H9 (cell line): ENCODE measurements at regions not wholly inside any gene's neighbourhood (a gene's known extent, or its start where the extent isn't known, plus 50 kb on each side); places are given as distances from the start of the nearest gene placed in this dataset.

Experiments used
- DNase-seq: peaks from one replicate; pipeline ENCODE4 v3.0.0-alpha.2; 2017
- H2AFZ ChIP-seq: one replicate; pipeline ENCODE4 v1.6.1; 2013; ENCODE audit warnings: mild to moderate bottlenecking, low read length, control low read depth, moderate library complexity
- H2AK5ac ChIP-seq: 2 replicates; pipeline ENCODE4 v1.6.1; 2013; ENCODE audit warnings: low read length, control low read depth, mixed read lengths; ENCODE audit not compliant: insufficient read length
- H2BK120ac ChIP-seq: one replicate; pipeline ENCODE4 v1.6.1; 2013; ENCODE audit warnings: low read depth, mild to moderate bottlenecking, low read length, control low read depth, inconsistent platforms; ENCODE audit not compliant: poor library complexity, severe bottlenecking
- H2BK12ac ChIP-seq: 2 replicates; pipeline ENCODE4 v1.6.1; 2013; ENCODE audit warnings: low read length, control low read depth, mixed read lengths, low read depth; ENCODE audit not compliant: insufficient read length
- H2BK15ac ChIP-seq: 2 replicates; pipeline ENCODE4 v1.6.1; 2013; ENCODE audit warnings: low read depth, low read length, control low read depth
- H2BK20ac ChIP-seq: one replicate; pipeline ENCODE4 v1.6.1; 2013; ENCODE audit warnings: low read depth, mild to moderate bottlenecking, low read length, control low read depth, inconsistent platforms; ENCODE audit not compliant: poor library complexity, severe bottlenecking
- H2BK5ac ChIP-seq: 2 replicates; pipeline ENCODE4 v1.6.1; 2013; ENCODE audit warnings: low read length, control low read depth, mixed read lengths; ENCODE audit not compliant: insufficient read length
- H3K14ac ChIP-seq: 2 replicates; pipeline ENCODE4 v1.6.1; 2013; ENCODE audit warnings: low read length, control low read depth; ENCODE audit not compliant: insufficient read depth
- H3K18ac ChIP-seq: 2 replicates; pipeline ENCODE4 v1.6.1; 2013; ENCODE audit warnings: low read depth, mild to moderate bottlenecking, mixed read lengths, low read length, control low read depth; ENCODE audit not compliant: insufficient read length
- H3K23ac ChIP-seq: 2 replicates; pipeline ENCODE4 v1.6.1; 2013; ENCODE audit warnings: low read length, control low read depth, mixed read lengths, low read depth; ENCODE audit not compliant: insufficient read length
- H3K23me2 ChIP-seq: 2 replicates; pipeline ENCODE4 v1.6.1; 2013; ENCODE audit warnings: low read depth, mild to moderate bottlenecking, mixed read lengths, low read length, control low read depth; ENCODE audit not compliant: insufficient read length, poor library complexity, severe bottlenecking
- H3K27ac ChIP-seq: 2 replicates; pipeline ENCODE4 v1.5.1; 2013; ENCODE audit warnings: low read length, control low read depth, mixed read lengths, low read depth; ENCODE audit not compliant: insufficient read length
- H3K27me3 ChIP-seq: 2 replicates; pipeline ENCODE4 v1.6.1; 2013; ENCODE audit warnings: low read length, control low read depth, inconsistent platforms; ENCODE audit not compliant: insufficient read depth
- H3K4ac ChIP-seq: 2 replicates; pipeline ENCODE4 v1.6.1; 2013; ENCODE audit warnings: low read depth, mild to moderate bottlenecking, control low read depth, inconsistent platforms, low read length, moderate library complexity
- H3K4me1 ChIP-seq: 2 replicates; pipeline ENCODE4 v1.6.1; 2013; ENCODE audit warnings: low read length, control low read depth, inconsistent platforms; ENCODE audit not compliant: insufficient read depth
- H3K4me2 ChIP-seq: 2 replicates; pipeline ENCODE4 v1.6.1; 2013; ENCODE audit warnings: low read length, control low read depth, mixed read lengths; ENCODE audit not compliant: insufficient read length, insufficient read depth
- H3K56ac ChIP-seq: 2 replicates; pipeline ENCODE4 v1.6.1; 2013; ENCODE audit warnings: low read depth, mild to moderate bottlenecking, mixed read lengths, low read length, control low read depth; ENCODE audit not compliant: insufficient read length
- H3K79me1 ChIP-seq: 2 replicates; pipeline ENCODE4 v1.6.1; 2013; ENCODE audit warnings: low read depth, mild to moderate bottlenecking, moderate library complexity, low read length, control low read depth, inconsistent platforms; ENCODE audit not compliant: insufficient read depth, poor library complexity, severe bottlenecking
- H3K79me2 ChIP-seq: 2 replicates; pipeline ENCODE4 v1.6.1; 2013; ENCODE audit warnings: low read length, control low read depth, inconsistent platforms; ENCODE audit not compliant: insufficient read depth
- H3K9ac ChIP-seq: 2 replicates; pipeline ENCODE4 v1.6.1; 2013; ENCODE audit warnings: low read length, control low read depth, mixed read lengths; ENCODE audit not compliant: insufficient read length; ENCODE audit errors: extremely low read depth
- H3K9me3 ChIP-seq: one replicate; pipeline ENCODE4 v1.6.1; 2013; ENCODE audit warnings: low read depth, low read length, inconsistent platforms; ENCODE audit not compliant: control insufficient read depth
- H3T11ph ChIP-seq: one replicate; pipeline ENCODE4 v1.6.1; 2013; ENCODE audit warnings: mild to moderate bottlenecking, low read length, control low read depth, inconsistent platforms
- H4K20me1 ChIP-seq: one replicate; pipeline ENCODE4 v1.6.1; 2013; ENCODE audit not compliant: control insufficient read depth, insufficient read length, insufficient read depth
- H4K5ac ChIP-seq: 2 replicates; pipeline ENCODE4 v1.6.1; 2013; ENCODE audit warnings: low read depth, mild to moderate bottlenecking, mixed read lengths, low read length, control low read depth; ENCODE audit not compliant: insufficient read length
- H4K8ac ChIP-seq: replicated peaks from 2 replicates; pipeline ENCODE4 v1.6.1; 2013; ENCODE audit warnings: low read length, control low read depth, mixed read lengths, low read depth; ENCODE audit not compliant: insufficient read length
- H4K91ac ChIP-seq: 2 replicates; pipeline ENCODE4 v1.6.1; 2013; ENCODE audit warnings: low read depth, mild to moderate bottlenecking, moderate library complexity, mixed read lengths, low read length, control low read depth; ENCODE audit not compliant: insufficient read length
- H3K27ac Mint-ChIP-seq, 3 experiments: 2 replicates in 2 of 3; 3 replicates in 1 of 3; pipeline ENCODE4 v1.8.0; 2020 to 2021; ENCODE audit warnings: mixed read lengths in 3 of 3, mild to moderate bottlenecking in 1 of 3, moderate library complexity in 1 of 3
- H3K27me3 Mint-ChIP-seq: 2 replicates; pipeline ENCODE4 v1.8.0; 2021; ENCODE audit warnings: low read depth, mild to moderate bottlenecking, moderate library complexity, mixed read lengths
- H3K36me3 Mint-ChIP-seq, 3 experiments: 2 replicates in 2 of 3; 3 replicates in 1 of 3; pipeline ENCODE4 v1.8.0; 2020 to 2021; ENCODE audit warnings: low read depth in 3 of 3, mixed read lengths in 3 of 3; ENCODE audit not compliant: insufficient read depth in 1 of 3
- H3K4me1 Mint-ChIP-seq, 2 experiments: 2 replicates each; pipeline ENCODE4 v1.8.0; 2020; ENCODE audit warnings: mixed read lengths in 2 of 2
- H3K4me3 Mint-ChIP-seq, 2 experiments: 2 replicates in 1 of 2; 3 replicates in 1 of 2; pipeline ENCODE4 v1.8.0; 2020 to 2021; ENCODE audit warnings: mild to moderate bottlenecking in 2 of 2, mixed read lengths in 2 of 2, moderate library complexity in 1 of 2
- H3K9me3 Mint-ChIP-seq, 2 experiments: 2 replicates in 1 of 2; 3 replicates in 1 of 2; pipeline ENCODE4 v1.8.0; 2020; ENCODE audit warnings: mild to moderate bottlenecking in 2 of 2, mixed read lengths in 2 of 2, moderate library complexity in 1 of 2
- WGBS: extraction: QIAGEN DNeasy Blood & Tissue Kit; methylation state at CpG from one replicate; pipeline ENCODE4 v1.1.7; 2013; ENCODE audit warnings: missing lambda C conversion rate, low lambda C conversion rate, mixed read lengths; ENCODE audit not compliant: insufficient read length; ENCODE audit errors: extremely low coverage; 5-methylcytosine and 5-hydroxymethylcytosine counted together
- TF ChIP-seq, protein P1 (sequence below): fragments of 200-600 bp; sonication (generic); conservative IDR thresholded peaks from 3 replicates; pipeline ENCODE4 v1.8.0; 2021; ENCODE audit warnings: antibody characterized with exemption, mild to moderate bottlenecking

DNA sequence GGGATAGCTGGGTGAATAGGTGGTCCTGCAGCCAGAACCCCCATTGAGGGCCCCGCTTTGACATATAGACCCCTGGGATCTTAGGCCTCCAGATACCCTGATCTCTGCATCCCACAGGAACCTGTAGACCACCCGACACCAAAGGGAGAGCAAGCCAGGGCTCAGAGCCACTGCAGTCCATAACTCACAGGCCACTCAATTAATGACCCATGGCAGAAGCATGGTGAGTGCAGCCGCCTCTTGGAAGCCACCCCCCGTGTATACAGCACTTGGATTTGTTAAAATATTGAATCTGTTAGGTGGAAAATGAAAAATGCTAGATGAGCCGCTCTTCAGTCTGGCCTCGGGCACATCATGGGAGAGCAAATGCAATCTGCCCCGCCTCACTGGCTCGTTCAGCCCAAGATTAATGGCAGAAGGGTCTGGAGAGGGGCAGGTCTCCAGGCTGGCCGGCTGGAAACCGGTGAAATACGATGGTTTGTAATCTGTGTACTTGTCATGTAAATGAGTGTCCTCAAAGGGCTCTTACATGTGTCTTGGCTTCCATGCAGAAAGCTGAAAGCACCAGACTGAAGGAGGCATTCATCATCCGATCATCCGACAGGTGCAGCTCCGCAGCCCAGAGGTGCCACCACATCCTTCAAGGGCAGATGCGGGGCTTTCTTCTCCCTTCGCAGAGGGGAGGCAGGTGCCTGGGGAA is 111.3 kb downstream of the OLFM1 start:
- WGBS = no CpG with 5 or more reads among the region's 16 CpGs
- no peak overlapping the region for H2BK120ac ChIP-seq
- no peak overlapping the region for H4K91ac ChIP-seq
- H3K9me3 ChIP-seq = no peaks in the 10 kb centered on the region
- no peaks in the 10 kb centered on the region for H3K23me2 ChIP-seq
- H3K4me1 Mint-ChIP-seq = peaks cover 29 to 30% of the 10 kb centered on the region in 2 experiments
- H2BK5ac ChIP-seq = no peak overlapping the region
- TF ChIP-seq, protein P1, sequence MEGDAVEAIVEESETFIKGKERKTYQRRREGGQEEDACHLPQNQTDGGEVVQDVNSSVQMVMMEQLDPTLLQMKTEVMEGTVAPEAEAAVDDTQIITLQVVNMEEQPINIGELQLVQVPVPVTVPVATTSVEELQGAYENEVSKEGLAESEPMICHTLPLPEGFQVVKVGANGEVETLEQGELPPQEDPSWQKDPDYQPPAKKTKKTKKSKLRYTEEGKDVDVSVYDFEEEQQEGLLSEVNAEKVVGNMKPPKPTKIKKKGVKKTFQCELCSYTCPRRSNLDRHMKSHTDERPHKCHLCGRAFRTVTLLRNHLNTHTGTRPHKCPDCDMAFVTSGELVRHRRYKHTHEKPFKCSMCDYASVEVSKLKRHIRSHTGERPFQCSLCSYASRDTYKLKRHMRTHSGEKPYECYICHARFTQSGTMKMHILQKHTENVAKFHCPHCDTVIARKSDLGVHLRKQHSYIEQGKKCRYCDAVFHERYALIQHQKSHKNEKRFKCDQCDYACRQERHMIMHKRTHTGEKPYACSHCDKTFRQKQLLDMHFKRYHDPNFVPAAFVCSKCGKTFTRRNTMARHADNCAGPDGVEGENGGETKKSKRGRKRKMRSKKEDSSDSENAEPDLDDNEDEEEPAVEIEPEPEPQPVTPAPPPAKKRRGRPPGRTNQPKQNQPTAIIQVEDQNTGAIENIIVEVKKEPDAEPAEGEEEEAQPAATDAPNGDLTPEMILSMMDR = no peak
- H2BK20ac ChIP-seq = no peak overlapping the region
- H4K8ac ChIP-seq = no peak overlapping the region
- H3K4me3 Mint-ChIP-seq = no peak overlapping the region
- no peak overlapping the region for H3K56ac ChIP-seq
- no peaks in the 10 kb centered on the region for H3K79me1 ChIP-seq
- no peak overlapping the region for H3K9ac ChIP-seq
- peaks cover 13 to 21% of the 10 kb centered on the region in 2 experiments for H3K9me3 Mint-ChIP-seq
- peak; percentile 70 for DNase-seq
- no peaks in the 10 kb centered on the region for H4K20me1 ChIP-seq
- H3T11ph ChIP-seq = no peak overlapping the region
- H2BK15ac ChIP-seq = no peak overlapping the region
- no peaks in the 10 kb centered on the region for H3K79me2 ChIP-seq
- no peak overlapping the region for H3K18ac ChIP-seq
- no peak overlapping the region for H2AFZ ChIP-seq
- no peak overlapping the region for H3K14ac ChIP-seq
- H2AK5ac ChIP-seq = no peak overlapping the region
- H3K27me3 Mint-ChIP-seq = peaks cover 35% of the 10 kb centered on the region
- H3K4me1 ChIP-seq = peaks cover 14% of the 10 kb centered on the region; the same call in 1 of the 2 replicates
- no peak overlapping the region for H2BK12ac ChIP-seq
- peak overlapping the region; percentile 3 to 21 (median 15); a peak in 3 of 7 replicates for H3K27ac Mint-ChIP-seq
- H3K23ac ChIP-seq = no peak overlapping the region
- H3K27ac ChIP-seq = no peak overlapping the region
- no peak overlapping the region for H4K5ac ChIP-seq
- peaks cover 0 to 13% (median 12%) of the 10 kb centered on the region in 3 experiments; a peak in 6 of 7 replicates for H3K36me3 Mint-ChIP-seq
- no peak overlapping the region for H3K4me2 ChIP-seq
- no peak overlapping the region for H3K4ac ChIP-seq
- no peaks in the 10 kb centered on the region for H3K27me3 ChIP-seq
